GM10847 (cell line): ENCODE measurements at regions not wholly inside any gene's neighbourhood (a gene's known extent, or its start where the extent isn't known, plus 50 kb on each side); places are given as distances from the start of the nearest gene placed in this dataset.

Experiments used
- POLR2A ChIP-seq: IDR thresholded peaks from 2 replicates; pipeline ENCODE4 v1.6.1; 2011; ENCODE audit not compliant: insufficient read length; ENCODE audit errors: extremely low read depth

GRCh38 chr17:71601894-71602504 lies 518.8 kb upstream of the SOX9 start:
- TF ChIP-seq POLR2A = no peak

GRCh38 chr17:71613996-71614395 lies 506.8 kb upstream of the SOX9 start:
- no peak for TF ChIP-seq POLR2A

- no peak for TF ChIP-seq POLR2A
Observed at GRCh38 chr17:71615820-71616219, 505.0 kb upstream of the SOX9 start.

GRCh38 chr17:71625330-71625729 lies 495.5 kb upstream of the SOX9 start:
- TF ChIP-seq POLR2A = no peak

- TF ChIP-seq POLR2A = no peak
Observed at GRCh38 chr17:71628306-71628705, 492.5 kb upstream of the SOX9 start.

GRCh38 chr17:71631483-71631882 lies 489.3 kb upstream of the SOX9 start:
- TF ChIP-seq POLR2A = no peak

GRCh38 chr17:71632328-71632727 lies 488.5 kb upstream of the SOX9 start:
- TF ChIP-seq POLR2A = no peak

GRCh38 chr17:71633391-71633849 lies 487.4 kb upstream of the SOX9 start:
- no peak for TF ChIP-seq POLR2A

GRCh38 chr17:71634376-71634775 lies 486.4 kb upstream of the SOX9 start:
- TF ChIP-seq POLR2A = no peak

GRCh38 chr17:71635187-71635586 lies 485.6 kb upstream of the SOX9 start:
- no peak for TF ChIP-seq POLR2A

- no peak for TF ChIP-seq POLR2A
Observed at GRCh38 chr17:71636644-71637043, 484.2 kb upstream of the SOX9 start.

GRCh38 chr17:71638668-71639067 lies 482.2 kb upstream of the SOX9 start:
- no peak for TF ChIP-seq POLR2A

- no peak for TF ChIP-seq POLR2A
Observed at GRCh38 chr17:71639865-71640264, 481.0 kb upstream of the SOX9 start.

- no peak for TF ChIP-seq POLR2A
Observed at GRCh38 chr17:71649941-71650350, 470.9 kb upstream of the SOX9 start.

GRCh38 chr17:71655542-71655941 lies 465.3 kb upstream of the SOX9 start:
- TF ChIP-seq POLR2A = no peak

- TF ChIP-seq POLR2A = no peak
Observed at GRCh38 chr17:71656964-71657858, 463.6 kb upstream of the SOX9 start.
